Heart right ventricle (tissue), 16 donors: ENCODE measurements at regions not wholly inside any gene's neighbourhood (a gene's known extent, or its start where the extent isn't known, plus 50 kb on each side); places are given as distances from the start of the nearest gene placed in this dataset.

ENCODE experiments used
- ATAC-seq, 8 donors: fragments of 200-7000 bp; cut with Tn5 transposase; one replicate each; pipeline ENCODE4 v1.9.1; 2020; ENCODE audit warnings: mild to moderate bottlenecking in 8 of 8, moderate library complexity in 8 of 8, moderate number of reproducible peaks in 1 of 8
- DNase-seq, 2 donors: peaks; one replicate each; pipeline ENCODE4 v3.0.0-alpha.2; 2020
- H3K27ac ChIP-seq, 10 donors: fragments of 200-600 bp; sonication (generic) in 2 of 10; one replicate each; pipeline versions ENCODE4 v1.5.0 to v1.8.0; 2020 to 2022; ENCODE audit warnings: mild to moderate bottlenecking in 3 of 10
- H3K27me3 ChIP-seq, 7 donors: fragments of 200-600 bp; one replicate each; pipeline ENCODE4 v1.8.0; 2021 to 2022; ENCODE audit warnings: mild to moderate bottlenecking in 2 of 7
- H3K36me3 ChIP-seq, 9 donors: fragments of 200-600 bp; sonication (generic) in 1 of 9; one replicate each; pipeline versions ENCODE4 v1.5.0 to v1.8.0; 2020 to 2022; ENCODE audit warnings: mild to moderate bottlenecking in 2 of 9
- H3K4me1 ChIP-seq, 9 donors: fragments of 200-600 bp; sonication (generic) in 1 of 9; one replicate each; pipeline versions ENCODE4 v1.5.0 to v1.8.0; 2020 to 2022; ENCODE audit warnings: mild to moderate bottlenecking in 4 of 9
- H3K4me3 ChIP-seq, 10 donors: fragments of 200-600 bp; sonication (generic) in 2 of 10; one replicate each; pipeline versions ENCODE4 v1.5.0 to v1.8.0; 2020 to 2022; ENCODE audit warnings: mild to moderate bottlenecking in 7 of 10, moderate library complexity in 2 of 10
- H3K9me3 ChIP-seq, 11 donors: fragments of 200-600 bp in 10 of 11; sonication (generic) in 2 of 11; one replicate each; pipeline versions ENCODE4 v1.5.0 to v1.8.0; 2013 to 2022; ENCODE audit warnings: mild to moderate bottlenecking in 2 of 11, control low read depth in 1 of 11, moderate library complexity in 1 of 11
- CTCF ChIP-seq, 9 donors: fragments of 200-600 bp; sonication (generic) in 2 of 9; IDR thresholded peaks; one replicate each; pipeline versions ENCODE4 v1.5.0 to v1.8.0; 2021 to 2022; ENCODE audit warnings: antibody characterized with exemption in 9 of 9, mild to moderate bottlenecking in 5 of 9, moderate library complexity in 1 of 9
- WGBS, 2 donors: extraction: QIAGEN DNeasy Blood & Tissue Kit; methylation state at CpG; one replicate each; pipeline ENCODE4 v1.1.7; 2013; ENCODE audit warnings: inconsistent platforms in 1 of 2; 5-methylcytosine and 5-hydroxymethylcytosine counted together
- intact Hi-C, 10 donors: fragments of 100-400 bp; cut with DNase I; formaldehyde crosslinking; loops; one replicate each; pipeline versions ENCODE4 v1.11.1 to v1.14.2; 2022
- donor health status: Arrhythmogenic right ventricular cardiomyopathy.
- donor health status: ischemic (EF 13 %, LVEDD 7.1; RV severe dilation, severe dysfunction).
- donor health status: healthy with polysubstance abuse.
- donor health status: DM: no; HTN: yes; CAD: no.
- donor health status: DM: no; HTN: no; CAD: no.
- donor health status: ischemic (EF 25% LVEDD 6.9; RV normal size, moderate dysfunction).
- donor health status: ischemic (EF 25% LVEDD 5.7; RV mildly dilated, moderate dysfunction).
- donor health status: healthy.
- donor health status: DM: yes; HTN: yes; CAD: no.
- donor health status: Ischemic cardiomyopathy.
- donor health status: ischemic (EF 35%, LVEDD 5.7; RV mildly dilated, moderate dysfunction).
- donor health status: nonischemic (EF 11% LVEDD 7.7; RV severe dilation, severe dysfunction).
- donor health status: DM: yes; HTN: yes; CAD: no.
- donor health status: PGD.
- donor health status: ischemic (EF 29% LVEDD 5.4; RV normal size, mild dysfunction).
- donor health status: nonischemic (EF 23%, LVEDD 6.1; RV moderate dilation, normal function).

- Histone ChIP-seq H3K4me1 (peaks cover 0 to 50% (median 38%) of the 10 kb centered on the region in 9 donors), H3K4me3 (peak overlapping the region; percentile 40 to 97 (median 88)), H3K27ac (peak overlapping the region; percentile 65 to 97 (median 92)), H3K27me3 (no peaks in the 10 kb centered on the region), H3K9me3 (no peaks in the 10 kb centered on the region), H3K36me3 (no peaks in the 10 kb centered on the region)
- intact Hi-C loops: loop anchor here (1.0 to 10.0 kb wide), 14 partner anchors 49 to 808 kb away; partner anchors contain the start of genes ULK4 (in 5 of the 10) and TRAK1 (in 1 of the 10)
- TF ChIP-seq CTCF (IDR thresholded peaks at IDR 0.05): peak in 3 of 9 donors; percentile 12 to 27 (median 19)
- ATAC-seq (peak; percentile 71 to 89 (median 83)), DNase-seq (peak; percentile 74 to 83)
- WGBS, 2 donors: 2 to 3% methylated on average over 31 to 52 of the region's 58 CpGs
Measured at GRCh38 chr3:42012935-42013690, 51.2 kb upstream of the ULK4 start.

DNA sequence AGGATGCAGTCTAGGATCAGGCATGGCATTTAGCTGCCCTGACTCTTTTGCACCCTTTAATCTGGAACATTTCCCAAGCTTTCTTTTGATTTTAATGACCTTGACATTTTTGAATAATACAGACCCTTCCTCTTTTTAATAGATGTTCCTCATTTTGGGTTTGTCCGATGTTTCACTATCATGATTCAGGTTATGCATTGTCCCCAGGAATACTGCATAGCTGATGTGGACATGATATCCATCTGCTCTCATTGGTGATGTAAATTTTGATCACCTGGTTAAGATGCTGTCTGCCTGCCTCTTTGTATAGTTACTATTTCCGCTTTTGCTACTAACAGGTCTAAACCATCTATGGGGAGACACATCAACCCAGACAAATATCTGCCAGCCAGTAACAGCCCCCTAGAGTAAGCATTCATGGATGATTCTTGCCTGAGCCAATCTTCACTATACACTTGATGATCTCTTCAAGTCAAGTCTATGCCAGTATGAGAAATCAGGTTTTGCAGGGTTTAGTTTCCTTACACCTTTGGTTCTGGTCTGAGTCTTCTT, 50.6 kb upstream of the ULK4 start:
- H3K36me3 ChIP-seq: no peaks in the 10 kb centered on the region
- intact Hi-C loops: loop anchor here (2.0 to 10.0 kb wide), 13 partner anchors 50 to 808 kb away; partner anchors contain the start of genes ULK4 (in 5 of the 10) and TRAK1 (in 1 of the 10)
- no peaks in the 10 kb centered on the region for H3K9me3 ChIP-seq
- peak overlapping the region in 8 of 10 donors; percentile 82 to 97 (median 92) for H3K27ac ChIP-seq
- 66 to 69% methylated on average over 2 of the region's 2 CpGs for WGBS, 2 donors
- no peak for DNase-seq
- TF ChIP-seq CTCF (IDR thresholded peaks at IDR 0.05): no peak
- H3K27me3 ChIP-seq: no peaks in the 10 kb centered on the region
- no peak for ATAC-seq
- H3K4me1 ChIP-seq: peaks cover 0 to 44% (median 33%) of the 10 kb centered on the region in 9 donors
- peak overlapping the region in 2 of 10 donors; percentile 77 to 96 for H3K4me3 ChIP-seq
